ENCODE measurements at regions not wholly inside any gene's neighbourhood (a gene's known extent, or its start where the extent isn't known, plus 50 kb on each side); places are given as distances from the start of the nearest gene placed in this dataset.

GRCh38 chr4:187919966-187920365 is 75.6 kb upstream of the ZFP42 start:
- Histone ChIP-seq H3K9me3 (ENCODE audit: control insufficient read depth, insufficient read depth, low read length) (no peaks in the 10 kb centered on the region), H4K5ac (ENCODE audit: low read depth, low read length) (no peak overlapping the region; the same call in 1 of the 2 replicates), H3K36me3 (ENCODE audit: control insufficient read depth, insufficient read depth, low read length) (no peaks in the 10 kb centered on the region), H3K4me2 (ENCODE audit: low read depth, low read length) (no peak overlapping the region), H2BK20ac (ENCODE audit: low read depth, low read length) (no peak overlapping the region), H3K18ac (ENCODE audit: low read depth, low read length) (0 out of 2 replicates have a peak overlapping the region, but pooled peaks have one; percentile 21), H2BK120ac (ENCODE audit: low read depth, low read length) (no peak overlapping the region), H3K9ac (ENCODE audit: low read depth, low read length) (no peak overlapping the region), H3K56ac (ENCODE audit: extremely low read depth, insufficient read depth, low read length) (no peak overlapping the region), H2BK15ac (ENCODE audit: low read depth, low read length) (no peak overlapping the region), H3K79me1 (ENCODE audit: low read depth in 1 of 2, low read length in 2 of 2) (no peaks in the 10 kb centered on the region), H2BK5ac (ENCODE audit: low read depth, low read length, poor library complexity, severe bottlenecking) (no peak overlapping the region), H3K14ac (replicated peaks; ENCODE audit: low read depth, low read length) (no peak overlapping the region), H3K23ac (ENCODE audit: low read depth, low read length) (no peak overlapping the region), H3K27me3 (ENCODE audit: control insufficient read depth, insufficient read depth, low read length) (no peaks in the 10 kb centered on the region), H2AK5ac (ENCODE audit: low read depth, low read length) (no peak overlapping the region), H4K91ac (ENCODE audit: insufficient read depth, low read depth, low read length) (no peak overlapping the region), H2AFZ (replicated peaks; ENCODE audit: low read length, poor library complexity) (no peak overlapping the region), H3K4me1 (ENCODE audit: control insufficient read depth, insufficient read depth, low read length) (peaks cover 3% of the 10 kb centered on the region; the same call in 1 of the 2 replicates), H3K4me3 (ENCODE audit: insufficient read depth, low read depth, low read length) (no peak overlapping the region), H4K8ac (ENCODE audit: low read depth in 2 of 2, low read length in 2 of 2) (no peak overlapping the region), H3K9me1 (ENCODE audit: insufficient read depth, low read length) (no peaks in the 10 kb centered on the region), H3K4ac (ENCODE audit: low read depth, low read length) (no peak overlapping the region), H2AK9ac (replicated peaks; ENCODE audit: low read depth, low read length, poor library complexity) (no peak overlapping the region), H4K20me1 (ENCODE audit: insufficient read depth, low read length) (no peaks in the 10 kb centered on the region), H3K27ac (ENCODE audit: insufficient read depth, low read length) (no peak overlapping the region)
- no TSS peak for BruUV-seq (replicated peaks)
- in situ Hi-C loops (cut with MboI; ENCODE audit: low sequenced_read_pairs) (no loop called here), intact Hi-C loops (cut with micrococcal nuclease) (loop anchor here (10.0 kb wide), 2 partner anchors 255 to 1075 kb away; no protein-coding TSS in a partner anchor), dilution Hi-C loops (cut with HindIII; ENCODE audit: low sequenced_read_pairs, unreplicated experiment) (no loop called here)
- DNase-seq, result no peak
- ChIA-PET POLR2A (ENCODE audit: unreplicated experiment) (no interaction called here), CTCF (no interaction called here)
- WGBS, 2 experiments (ENCODE audit: extremely low coverage in 2 of 2, insufficient read length in 1 of 2), result no CpG with 5 or more reads among the region's 3 CpGs
- no peak for ATAC-seq (ENCODE audit: low read depth)
- TF ChIP-seq MXI1 (IDR thresholded peaks at IDR 0.05; ENCODE audit: borderline replicate concordance, low read depth, low read length) (no peak), USF2 (IDR thresholded peaks at IDR 0.05; ENCODE audit: low read depth, low read length) (no peak), MAFK (IDR thresholded peaks at IDR 0.05; ENCODE audit: low read depth, low read length) (no peak), CHD1 (IDR thresholded peaks at IDR 0.05; ENCODE audit: low read depth, low read length) (no peak), BHLHE40 (IDR thresholded peaks at IDR 0.05; ENCODE audit: low read depth, low read length) (no peak), MAZ (IDR thresholded peaks at IDR 0.05; ENCODE audit: borderline replicate concordance, low read depth, low read length) (no peak)
